ENCODE measurements at regions not wholly inside any gene's neighbourhood (a gene's known extent, or its start where the extent isn't known, plus 50 kb on each side); places are given as distances from the start of the nearest gene placed in this dataset.
A peak's percentile ranks its signal among the peaks of the same experiment; 100 is the strongest.

DNA sequence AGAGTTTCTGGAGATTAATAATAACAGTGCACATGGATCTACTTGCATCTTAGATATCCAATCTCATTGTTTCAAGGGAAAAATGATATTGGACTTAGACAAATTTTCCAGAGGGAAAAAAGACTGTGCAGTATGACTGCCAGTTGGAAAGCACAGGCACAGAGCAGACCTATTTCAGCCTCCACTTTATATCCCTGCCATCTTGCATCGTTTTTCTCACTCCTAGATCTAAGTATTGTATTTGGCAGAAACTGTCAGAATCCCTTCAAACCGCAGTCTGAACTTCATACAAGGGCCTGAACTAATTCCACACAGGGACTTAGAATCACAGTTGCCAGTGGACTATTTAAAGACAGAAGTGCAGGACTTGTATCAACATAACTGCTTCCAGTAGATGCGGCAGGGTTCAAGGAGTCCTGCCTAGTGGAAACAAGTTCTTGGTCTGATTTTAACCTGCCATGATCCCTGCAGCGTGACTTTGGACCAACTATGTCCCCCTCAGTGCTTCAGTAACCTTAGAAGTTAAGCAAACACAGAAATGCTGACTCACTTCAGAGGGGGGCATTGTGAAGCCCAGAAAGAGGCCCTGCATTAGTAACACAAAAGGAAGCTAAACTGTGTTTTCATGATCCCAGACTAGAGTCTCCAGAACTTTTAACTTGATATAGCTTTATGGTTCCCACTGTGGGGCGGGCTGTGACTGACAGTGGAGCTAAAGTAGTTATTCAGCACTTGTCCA, 95.7 kb upstream of the PALS2 start:
- no peak for DNase-seq

DNA sequence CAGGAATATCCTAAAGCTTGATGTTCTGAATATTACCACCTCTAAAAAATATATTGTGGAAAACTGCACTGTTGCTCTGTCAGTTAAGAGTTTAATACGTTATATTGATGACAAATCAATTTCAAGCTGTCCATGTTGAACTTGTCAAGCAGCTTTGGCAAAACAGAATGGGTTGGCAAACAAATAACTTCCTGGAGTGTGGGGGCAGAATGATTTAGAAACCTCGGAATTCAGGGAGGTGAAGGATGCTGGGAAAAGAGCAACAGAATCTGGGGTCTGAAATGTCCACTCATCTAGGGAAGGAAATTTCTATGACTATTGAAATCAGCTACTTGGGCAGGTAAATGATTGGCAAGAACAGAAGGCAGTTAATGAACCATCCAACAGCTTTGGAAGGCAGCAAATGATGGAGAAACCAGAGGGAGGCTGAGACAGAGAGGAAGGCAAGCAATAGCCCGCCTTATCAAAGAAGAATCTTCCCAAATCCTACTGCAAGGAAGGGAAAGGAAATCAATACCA, 95.1 kb upstream of the PALS2 start:
- DNase-seq = no peak

- no peak for DNase-seq
These were observed 92.8 kb upstream of the PALS2 start for GRCh38 chr7:24480501-24480900.

- no peak for DNase-seq
These were observed 89.4 kb upstream of the PALS2 start for GRCh38 chr7:24483804-24484203.

DNA sequence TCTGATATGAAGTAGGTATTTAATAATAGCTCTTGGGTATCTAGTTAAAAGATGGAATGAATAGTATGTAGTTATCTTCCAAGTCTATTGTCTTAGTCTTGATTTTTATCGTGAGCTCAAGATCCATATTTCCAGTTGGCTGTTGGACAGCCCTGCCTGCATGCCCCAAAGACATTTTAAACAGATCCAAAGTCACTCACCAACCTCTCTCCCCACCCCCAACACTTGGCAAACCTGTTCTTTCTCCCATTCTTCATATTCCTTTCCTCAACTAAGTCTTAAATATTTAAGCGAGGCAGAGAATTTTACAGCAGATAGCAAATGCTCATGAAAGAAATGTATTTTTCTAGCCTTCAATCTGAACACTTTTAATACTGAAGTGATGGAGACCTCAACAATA, 80.7 kb upstream of the PALS2 start:
- no peak for DNase-seq

DNA sequence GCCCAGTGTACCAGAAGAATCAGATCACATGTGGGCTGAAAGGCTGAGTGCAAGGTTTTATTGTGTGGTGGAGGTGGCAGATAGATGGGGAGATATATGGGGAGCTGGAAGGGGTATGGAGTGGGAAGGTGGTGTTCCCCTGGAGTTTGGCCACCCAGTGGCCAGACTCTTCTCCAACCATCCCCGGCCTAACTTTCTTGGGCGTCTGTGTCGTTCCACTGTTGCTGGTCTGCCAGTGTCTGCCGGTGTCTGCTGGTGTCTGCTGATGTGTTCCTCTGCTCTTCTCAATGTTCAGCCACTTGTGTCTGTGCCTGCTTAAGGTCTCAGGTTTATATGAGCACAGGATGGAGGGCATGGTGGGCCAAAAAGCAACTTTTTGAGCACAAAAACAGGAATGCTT, 78.4 kb upstream of the PALS2 start:
- no peak for DNase-seq

DNA sequence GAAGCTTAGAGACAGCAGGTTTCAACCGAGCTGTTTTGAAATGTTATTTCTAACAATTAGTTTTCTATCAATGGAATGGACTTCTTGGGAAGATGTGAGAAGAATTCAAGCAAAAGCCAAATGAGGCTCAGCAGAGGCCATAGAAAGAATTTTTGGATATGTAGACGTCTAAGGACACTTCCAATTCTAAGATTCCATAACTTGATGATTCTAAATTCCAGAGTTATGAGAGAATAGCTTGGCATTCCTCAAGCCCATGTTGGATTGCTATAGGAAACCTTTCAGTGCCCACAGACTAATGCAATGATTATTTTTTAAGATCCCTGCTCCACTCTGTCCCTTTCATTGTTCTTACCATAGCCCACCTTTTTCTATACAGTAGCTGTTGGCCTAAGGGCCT, 77.2 kb upstream of the PALS2 start:
- DNase-seq = no peak

- no peak for DNase-seq
These were observed 74.8 kb upstream of the PALS2 start for GRCh38 chr7:24498439-24498838.

GRCh38 chr7:24499871-24500270, 73.4 kb upstream of the PALS2 start:
- no peak for DNase-seq

DNA sequence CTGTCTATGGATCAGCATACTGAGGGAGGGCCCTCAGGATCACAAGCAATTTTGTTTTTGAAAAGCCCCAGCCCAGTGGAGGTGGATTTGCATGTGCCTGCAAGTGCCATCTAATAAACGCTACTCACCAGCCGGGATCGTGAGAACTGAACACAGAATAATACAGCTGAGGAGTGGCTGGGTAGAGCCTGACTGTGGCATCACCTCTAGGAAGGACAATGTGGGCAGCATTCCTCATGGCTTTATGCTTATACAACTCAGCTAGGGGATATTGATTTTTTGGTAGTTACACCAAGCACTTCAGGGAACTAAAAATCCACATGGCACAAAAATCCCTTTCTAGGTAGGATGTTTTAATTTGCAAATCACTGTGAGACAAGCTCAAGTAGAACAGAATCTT, 72.7 kb upstream of the PALS2 start:
- no peak for DNase-seq

DNA sequence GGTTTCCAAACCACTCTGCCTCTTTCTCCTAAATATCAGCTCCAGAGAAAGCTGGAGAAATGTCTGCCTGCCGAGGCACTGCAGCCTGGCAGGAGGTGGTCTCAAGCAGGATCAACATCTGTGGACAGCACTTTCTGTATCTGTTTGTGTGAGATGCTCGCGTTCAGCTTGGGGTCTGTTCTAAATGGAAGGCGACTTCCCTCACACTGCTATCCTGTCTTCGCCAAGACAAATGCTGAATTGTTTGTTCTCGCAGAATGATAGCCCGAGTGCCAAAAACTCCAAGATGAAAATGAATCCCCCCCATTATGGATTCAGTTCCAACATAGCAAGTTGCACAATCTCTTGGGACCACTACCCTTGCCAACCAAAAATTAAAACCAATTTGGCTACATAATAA, 72.2 kb upstream of the PALS2 start:
- DNase-seq = peak in 1 of 2 experiments; percentile 13

- no peak for DNase-seq
These were observed 71.7 kb upstream of the PALS2 start for GRCh38 chr7:24501443-24502134.

- no peak for DNase-seq
These were observed 71.1 kb upstream of the PALS2 start for GRCh38 chr7:24502135-24502488.

- DNase-seq = no peak
These were observed 69.7 kb upstream of the PALS2 start for GRCh38 chr7:24503506-24503905.

GRCh38 chr7:24504040-24504439, 69.2 kb upstream of the PALS2 start:
- DNase-seq = no peak

DNA sequence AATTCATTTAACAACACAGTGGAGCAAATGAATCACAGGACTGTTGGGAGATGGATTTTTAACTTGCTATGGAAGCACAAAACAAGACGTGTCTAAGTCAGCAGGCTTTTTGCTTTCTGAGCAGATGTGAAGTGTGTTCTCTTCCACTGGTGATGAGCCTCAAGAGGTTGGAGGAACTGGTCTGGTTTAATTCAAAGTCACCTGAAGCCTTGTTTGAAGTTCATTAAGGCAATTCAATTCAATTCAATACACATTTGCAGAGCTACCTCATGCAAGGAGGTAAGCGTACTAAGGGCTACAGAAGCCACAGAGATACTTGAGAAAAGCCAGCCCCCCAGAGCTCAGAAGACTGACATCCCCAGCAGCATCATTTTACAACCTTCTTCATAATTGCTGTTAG, 68.4 kb upstream of the PALS2 start:
- DNase-seq = no peak

DNA sequence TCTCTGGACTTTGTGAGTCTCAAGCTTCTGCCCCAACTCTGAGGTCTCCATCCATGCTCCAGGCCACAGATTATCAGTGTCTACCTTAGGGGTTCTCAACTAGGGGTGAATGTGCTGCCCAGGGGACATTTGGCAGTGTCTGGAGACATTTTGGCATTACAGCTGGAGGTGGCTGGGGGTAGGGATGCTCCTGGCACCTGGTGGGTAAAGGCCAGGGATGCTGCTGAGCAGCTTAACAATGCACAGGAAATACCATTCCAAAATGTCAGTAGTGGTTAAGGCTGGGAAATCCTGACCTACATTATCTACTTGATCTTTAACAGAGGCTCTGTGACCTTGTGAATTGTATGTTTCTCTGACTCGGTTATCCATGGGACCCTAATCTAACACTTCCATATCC, 67.3 kb upstream of the PALS2 start:
- no peak for DNase-seq

DNA sequence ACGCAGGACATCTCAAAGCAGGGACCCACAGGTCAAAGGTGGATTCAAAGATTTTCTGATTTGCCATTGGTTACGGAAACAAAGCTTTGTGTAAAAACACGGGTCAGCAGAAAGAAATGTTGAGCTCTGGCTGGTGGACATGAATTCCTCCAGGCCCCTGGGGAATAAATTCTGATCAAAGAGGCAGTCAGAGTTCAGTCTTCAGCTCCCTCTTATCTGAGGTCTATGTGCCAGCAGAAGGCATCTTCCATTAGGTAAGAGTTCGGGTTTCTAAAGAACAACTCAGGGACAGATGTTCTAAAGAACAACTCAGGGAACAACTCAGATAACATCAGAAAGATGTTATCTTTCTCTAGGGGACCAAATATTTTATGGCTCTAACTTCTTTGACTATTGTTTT, 64.9 kb upstream of the PALS2 start:
- no peak for DNase-seq

DNA sequence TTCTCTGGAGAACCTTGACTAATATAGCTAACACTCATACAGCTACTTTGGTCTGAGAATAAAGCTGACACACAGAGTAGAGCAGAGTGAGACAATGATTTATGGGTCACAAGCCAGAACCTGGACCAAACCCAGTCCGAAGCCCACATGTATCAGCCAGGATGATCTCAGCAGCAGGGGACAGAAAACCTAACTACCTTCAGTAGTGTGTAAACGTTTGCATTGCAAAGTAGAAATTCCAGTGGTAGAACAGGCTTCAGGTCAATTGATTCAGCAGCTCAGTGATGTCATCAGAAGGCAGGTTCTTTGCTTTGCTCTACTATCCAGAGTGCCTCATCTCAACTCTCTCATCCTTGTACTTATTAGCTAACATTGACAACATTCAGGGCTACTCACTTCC, 62.5 kb upstream of the PALS2 start:
- DNase-seq = no peak

- DNase-seq = no peak
These were observed 56.1 kb upstream of the PALS2 start for GRCh38 chr7:24517166-24517565.

DNA sequence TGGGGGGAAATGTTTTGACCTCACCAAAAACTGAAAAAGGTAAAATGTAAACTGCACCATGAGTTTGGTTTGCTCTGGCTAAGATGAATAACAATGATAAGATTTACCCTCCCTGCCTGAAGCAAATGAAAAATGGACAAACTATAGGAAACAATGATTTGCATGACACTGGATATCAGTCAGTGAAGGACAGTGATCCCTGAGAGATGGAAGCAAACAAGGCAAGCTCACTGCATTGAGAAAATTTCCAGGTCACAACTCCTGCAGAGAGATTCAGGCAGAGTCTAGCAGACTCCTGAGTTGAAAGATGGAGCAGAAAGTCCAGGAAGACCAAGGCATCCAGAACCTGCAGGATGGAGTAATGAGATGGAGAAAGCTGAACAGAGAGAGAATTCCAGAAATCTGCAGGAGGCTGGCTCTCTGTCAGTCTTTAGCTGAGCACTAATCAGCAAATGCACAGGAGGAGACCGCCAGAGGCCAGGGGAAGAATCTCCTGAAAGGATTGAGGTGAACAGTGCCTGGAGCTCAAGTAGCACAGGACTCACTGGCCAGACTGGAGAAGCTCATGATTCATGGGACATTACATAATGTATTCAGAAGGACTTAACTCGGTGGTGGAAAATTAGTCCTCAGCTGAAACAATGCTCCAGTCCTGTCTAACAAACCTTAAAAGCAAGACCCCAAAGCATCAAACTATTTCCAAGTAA, 51.2 kb upstream of the PALS2 start:
- no peak for DNase-seq
